ENCODE measurements at regions not wholly inside any gene's neighbourhood (a gene's known extent, or its start where the extent isn't known, plus 50 kb on each side); places are given as distances from the start of the nearest gene placed in this dataset.

- no peak for FAIRE-seq
These were observed 316.9 kb upstream of the ADGRL4 start for GRCh38 chr1:79323239-79324025.

- FAIRE-seq, result no peak
These were observed 316.0 kb upstream of the ADGRL4 start for GRCh38 chr1:79322511-79323027.

GRCh38 chr1:79312438-79312837, 305.9 kb upstream of the ADGRL4 start:
- no peak for FAIRE-seq

GRCh38 chr1:79310609-79311008, 304.1 kb upstream of the ADGRL4 start:
- no peak for FAIRE-seq

GRCh38 chr1:79304131-79304530, 297.6 kb upstream of the ADGRL4 start:
- FAIRE-seq, result no peak

- FAIRE-seq, result no peak
These were observed 296.5 kb upstream of the ADGRL4 start for GRCh38 chr1:79303040-79303439.

GRCh38 chr1:79302380-79302930, 295.9 kb upstream of the ADGRL4 start:
- peak; percentile 21 for FAIRE-seq

GRCh38 chr1:79295967-79296366, 289.4 kb upstream of the ADGRL4 start:
- no peak for FAIRE-seq

- FAIRE-seq, result no peak
These were observed 287.1 kb upstream of the ADGRL4 start for GRCh38 chr1:79293611-79294010.

GRCh38 chr1:79290927-79291474, 284.5 kb upstream of the ADGRL4 start:
- no peak for FAIRE-seq

GRCh38 chr1:79287982-79288381, 281.5 kb upstream of the ADGRL4 start:
- no peak for FAIRE-seq

GRCh38 chr1:79285667-79286066, 279.1 kb upstream of the ADGRL4 start:
- FAIRE-seq, result no peak

GRCh38 chr1:79283451-79283850, 276.9 kb upstream of the ADGRL4 start:
- no peak for FAIRE-seq

- FAIRE-seq, result no peak
These were observed 274.9 kb upstream of the ADGRL4 start for GRCh38 chr1:79281442-79281841.

- no peak for FAIRE-seq
These were observed 265.2 kb upstream of the ADGRL4 start for GRCh38 chr1:79271759-79272158.

GRCh38 chr1:79264975-79265818, 258.7 kb upstream of the ADGRL4 start:
- FAIRE-seq, result no peak

GRCh38 chr1:79264285-79264684, 257.8 kb upstream of the ADGRL4 start:
- FAIRE-seq, result peak; percentile 18

- FAIRE-seq, result no peak
These were observed 256.3 kb upstream of the ADGRL4 start for GRCh38 chr1:79262745-79263258.

- peak; percentile 97 for FAIRE-seq
These were observed 253.1 kb upstream of the ADGRL4 start for GRCh38 chr1:79259390-79260336.

- no peak for FAIRE-seq
These were observed 248.9 kb upstream of the ADGRL4 start for GRCh38 chr1:79255421-79255820.

- no peak for FAIRE-seq
These were observed 246.1 kb upstream of the ADGRL4 start for GRCh38 chr1:79252598-79252997.

- FAIRE-seq, result no peak
These were observed 233.3 kb upstream of the ADGRL4 start for GRCh38 chr1:79239840-79240239.

All from endometrium (tissue), 2 donors.